ENCODE measurements at regions not wholly inside any gene's neighbourhood (a gene's known extent, or its start where the extent isn't known, plus 50 kb on each side); places are given as distances from the start of the nearest gene placed in this dataset.

- DNase-seq: no peak
Measured at GRCh38 chr17:33481652-33482051, 188.6 kb upstream of the ASIC2 start.

- no peak for DNase-seq
Measured at GRCh38 chr17:33482636-33483035, 189.5 kb upstream of the ASIC2 start.

- no peak for DNase-seq
Measured at GRCh38 chr17:33484559-33484958, 191.5 kb upstream of the ASIC2 start.

GRCh38 chr17:33486135-33486885, 193.2 kb upstream of the ASIC2 start:
- DNase-seq: no peak

- no peak for DNase-seq
Measured at GRCh38 chr17:33487187-33487879, 194.2 kb upstream of the ASIC2 start.

- no peak for DNase-seq
Measured at GRCh38 chr17:33491871-33492481, 198.9 kb upstream of the ASIC2 start.

GRCh38 chr17:33492731-33493265, 199.7 kb upstream of the ASIC2 start:
- no peak for DNase-seq

- DNase-seq: no peak
Measured at GRCh38 chr17:33493566-33493965, 200.5 kb upstream of the ASIC2 start.

- DNase-seq: no peak
Measured at GRCh38 chr17:33494151-33494550, 201.1 kb upstream of the ASIC2 start.

- no peak for DNase-seq
Measured at GRCh38 chr17:33497623-33498022, 204.5 kb upstream of the ASIC2 start.

GRCh38 chr17:33498069-33498468, 205.0 kb upstream of the ASIC2 start:
- DNase-seq: no peak

GRCh38 chr17:33499040-33499439, 205.9 kb upstream of the ASIC2 start:
- DNase-seq: no peak

GRCh38 chr17:33500151-33500550, 207.1 kb upstream of the ASIC2 start:
- no peak for DNase-seq

- DNase-seq: no peak
Measured at GRCh38 chr17:33501185-33501584, 208.1 kb upstream of the ASIC2 start.

GRCh38 chr17:33504571-33504970, 211.5 kb upstream of the ASIC2 start:
- no peak for DNase-seq

- no peak for DNase-seq
Measured at GRCh38 chr17:33506889-33507650, 214.0 kb upstream of the ASIC2 start.

- no peak for DNase-seq
Measured at GRCh38 chr17:33508215-33508614, 215.1 kb upstream of the ASIC2 start.

GRCh38 chr17:33509331-33509730, 216.2 kb upstream of the ASIC2 start:
- DNase-seq: no peak

- no peak for DNase-seq
Measured at GRCh38 chr17:33511670-33512069, 218.6 kb upstream of the ASIC2 start.

GRCh38 chr17:33512113-33512512, 219.0 kb upstream of the ASIC2 start:
- DNase-seq: no peak

GRCh38 chr17:33513769-33514168, 220.7 kb upstream of the ASIC2 start:
- no peak for DNase-seq

- no peak for DNase-seq
Measured at GRCh38 chr17:33514369-33514768, 221.3 kb upstream of the ASIC2 start.

- no peak for DNase-seq
Measured at GRCh38 chr17:33515974-33516373, 222.9 kb upstream of the ASIC2 start.
